ENCODE measurements at regions not wholly inside any gene's neighbourhood (a gene's known extent, or its start where the extent isn't known, plus 50 kb on each side); places are given as distances from the start of the nearest gene placed in this dataset.
"Not testable (repeated sequence)": the region's sequence is repeated elsewhere in the genome, so short reads cannot be mapped to it uniquely, and the experiment has no call there.

GRCh38 chr22:11017108-11017507 is 4510.9 kb upstream of the OR11H1 start:
- 71% methylated on average over 6 of the region's 8 CpGs for WGBS
- not testable (repeated sequence) for H3K27ac ChIP-seq (ENCODE audit: low read depth in 1 of 2, low read length in 1 of 2); H3K4me1 ChIP-seq (ENCODE audit: control insufficient read depth in 2 of 2, insufficient read depth in 2 of 2, low read length in 2 of 2)

GRCh38 chr22:11020522-11020921 is 4507.5 kb upstream of the OR11H1 start:
- whole genome bisulfite sequencing = 64% methylated on average over 7 of the region's 8 CpGs
- not testable (repeated sequence) for H3K9me3 ChIP-seq (ENCODE audit: control insufficient read depth in 2 of 2, insufficient read depth in 1 of 2, low read length in 1 of 2); H3K4me3 ChIP-seq (ENCODE audit: low read length in 2 of 2); H3K27me3 ChIP-seq (ENCODE audit: control insufficient read depth in 2 of 2, insufficient read depth in 1 of 2, low read length in 1 of 2); H3K36me3 ChIP-seq (ENCODE audit: control insufficient read depth in 2 of 2, insufficient read depth in 2 of 2, low read length in 1 of 2); H3K27ac ChIP-seq (ENCODE audit: low read depth in 1 of 2, low read length in 1 of 2); H3K4me1 ChIP-seq (ENCODE audit: control insufficient read depth in 2 of 2, insufficient read depth in 2 of 2, low read length in 2 of 2); DNase-seq (ENCODE audit: low read depth in 6 of 9, low spot score in 9 of 9)

More at GRCh38 chr22:11017108-11017507, 4510.9 kb upstream of the OR11H1 start:
- H3K36me3 ChIP-seq (ENCODE audit: control insufficient read depth in 2 of 2, insufficient read depth in 2 of 2, low read length in 1 of 2); H3K27me3 ChIP-seq (ENCODE audit: control insufficient read depth in 2 of 2, insufficient read depth in 1 of 2, low read length in 1 of 2); H3K4me3 ChIP-seq (ENCODE audit: low read length in 2 of 2); DNase-seq (ENCODE audit: low read depth in 6 of 9, low spot score in 9 of 9); H3K9me3 ChIP-seq (ENCODE audit: control insufficient read depth in 2 of 2, insufficient read depth in 1 of 2, low read length in 1 of 2): not testable (repeated sequence)

- WGBS = 64% methylated on average over 3 of the region's 4 CpGs
- H3K9me3 ChIP-seq (ENCODE audit: control insufficient read depth in 2 of 2, insufficient read depth in 1 of 2, low read length in 1 of 2) = peaks cover 11 to 29% of the 10 kb centered on the region in 2 donors
- DNase-seq (ENCODE audit: low read depth in 6 of 9, low spot score in 9 of 9) = not testable (repeated sequence)
These were observed 4501.5 kb upstream of the OR11H1 start for GRCh38 chr22:11026541-11026940.

DNA sequence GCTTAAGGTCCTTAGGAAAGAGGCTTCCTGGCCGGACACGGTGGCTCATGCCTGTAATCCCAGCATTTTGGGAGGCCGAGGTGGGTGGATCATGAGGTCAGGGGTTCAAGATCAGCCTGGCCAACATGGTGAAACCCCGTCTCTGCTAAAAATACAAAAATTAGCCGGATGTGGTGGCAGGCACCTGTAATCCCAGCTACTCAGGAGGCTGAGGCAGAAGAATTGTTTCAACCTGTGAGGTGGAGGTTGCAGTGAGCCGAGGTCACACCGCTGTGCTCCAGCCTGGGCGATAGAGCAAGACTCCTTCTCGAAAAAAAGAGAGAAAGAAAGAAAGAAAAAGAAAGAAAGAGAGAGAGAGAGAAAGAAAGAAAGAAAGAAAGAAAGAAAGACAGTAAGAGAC is 4500.9 kb upstream of the OR11H1 start:
- not testable (repeated sequence) for H3K36me3 ChIP-seq (ENCODE audit: control insufficient read depth in 2 of 2, insufficient read depth in 2 of 2, low read length in 1 of 2); H3K4me3 ChIP-seq (ENCODE audit: low read length in 2 of 2); DNase-seq (ENCODE audit: low read depth in 6 of 9, low spot score in 9 of 9); H3K27ac ChIP-seq (ENCODE audit: low read depth in 1 of 2, low read length in 1 of 2); H3K27me3 ChIP-seq (ENCODE audit: control insufficient read depth in 2 of 2, insufficient read depth in 1 of 2, low read length in 1 of 2); H3K4me1 ChIP-seq (ENCODE audit: control insufficient read depth in 2 of 2, insufficient read depth in 2 of 2, low read length in 2 of 2)
- 82% methylated on average over 9 of the region's 9 CpGs for WGBS
- peaks cover 12 to 34% of the 10 kb centered on the region in 2 donors for H3K9me3 ChIP-seq (ENCODE audit: control insufficient read depth in 2 of 2, insufficient read depth in 1 of 2, low read length in 1 of 2)

More at GRCh38 chr22:11026541-11026940, 4501.5 kb upstream of the OR11H1 start:
- H3K27me3 ChIP-seq (ENCODE audit: control insufficient read depth in 2 of 2, insufficient read depth in 1 of 2, low read length in 1 of 2); H3K27ac ChIP-seq (ENCODE audit: low read depth in 1 of 2, low read length in 1 of 2); H3K4me1 ChIP-seq (ENCODE audit: control insufficient read depth in 2 of 2, insufficient read depth in 2 of 2, low read length in 2 of 2); H3K36me3 ChIP-seq (ENCODE audit: control insufficient read depth in 2 of 2, insufficient read depth in 2 of 2, low read length in 1 of 2); H3K4me3 ChIP-seq (ENCODE audit: low read length in 2 of 2): not testable (repeated sequence)

GRCh38 chr22:11027532-11027931 is 4500.5 kb upstream of the OR11H1 start:
- not testable (repeated sequence) for H3K27me3 ChIP-seq (ENCODE audit: control insufficient read depth in 2 of 2, insufficient read depth in 1 of 2, low read length in 1 of 2); DNase-seq (ENCODE audit: low read depth in 6 of 9, low spot score in 9 of 9); H3K4me3 ChIP-seq (ENCODE audit: low read length in 2 of 2); H3K36me3 ChIP-seq (ENCODE audit: control insufficient read depth in 2 of 2, insufficient read depth in 2 of 2, low read length in 1 of 2); H3K27ac ChIP-seq (ENCODE audit: low read depth in 1 of 2, low read length in 1 of 2); H3K4me1 ChIP-seq (ENCODE audit: control insufficient read depth in 2 of 2, insufficient read depth in 2 of 2, low read length in 2 of 2)
- WGBS = 61% methylated on average over 1 of the region's 1 CpG
- H3K9me3 ChIP-seq (ENCODE audit: control insufficient read depth in 2 of 2, insufficient read depth in 1 of 2, low read length in 1 of 2) = peaks cover 14 to 39% of the 10 kb centered on the region in 2 donors

- DNase-seq (ENCODE audit: low read depth in 6 of 9, low spot score in 9 of 9); H3K36me3 ChIP-seq (ENCODE audit: control insufficient read depth in 2 of 2, insufficient read depth in 2 of 2, low read length in 1 of 2); H3K4me1 ChIP-seq (ENCODE audit: control insufficient read depth in 2 of 2, insufficient read depth in 2 of 2, low read length in 2 of 2); H3K27ac ChIP-seq (ENCODE audit: low read depth in 1 of 2, low read length in 1 of 2); H3K4me3 ChIP-seq (ENCODE audit: low read length in 2 of 2); H3K27me3 ChIP-seq (ENCODE audit: control insufficient read depth in 2 of 2, insufficient read depth in 1 of 2, low read length in 1 of 2): not testable (repeated sequence)
- 32% methylated on average over 1 of the region's 1 CpG for WGBS
- H3K9me3 ChIP-seq (ENCODE audit: control insufficient read depth in 2 of 2, insufficient read depth in 1 of 2, low read length in 1 of 2) = peaks cover 14 to 45% of the 10 kb centered on the region in 2 donors
These were observed 4499.8 kb upstream of the OR11H1 start for GRCh38 chr22:11028180-11028579.

GRCh38 chr22:11029534-11029933 is 4498.5 kb upstream of the OR11H1 start:
- DNase-seq (ENCODE audit: low read depth in 6 of 9, low spot score in 9 of 9); H3K4me1 ChIP-seq (ENCODE audit: control insufficient read depth in 2 of 2, insufficient read depth in 2 of 2, low read length in 2 of 2); H3K36me3 ChIP-seq (ENCODE audit: control insufficient read depth in 2 of 2, insufficient read depth in 2 of 2, low read length in 1 of 2); H3K27me3 ChIP-seq (ENCODE audit: control insufficient read depth in 2 of 2, insufficient read depth in 1 of 2, low read length in 1 of 2); H3K4me3 ChIP-seq (ENCODE audit: low read length in 2 of 2); H3K27ac ChIP-seq (ENCODE audit: low read depth in 1 of 2, low read length in 1 of 2): not testable (repeated sequence)
- 71% methylated on average over 8 of the region's 8 CpGs for WGBS
- peaks cover 16 to 58% of the 10 kb centered on the region in 2 donors for H3K9me3 ChIP-seq (ENCODE audit: control insufficient read depth in 2 of 2, insufficient read depth in 1 of 2, low read length in 1 of 2)

GRCh38 chr22:11029967-11030366 is 4498.0 kb upstream of the OR11H1 start:
- peaks cover 16 to 60% of the 10 kb centered on the region in 2 donors for H3K9me3 ChIP-seq (ENCODE audit: control insufficient read depth in 2 of 2, insufficient read depth in 1 of 2, low read length in 1 of 2)
- not testable (repeated sequence) for DNase-seq (ENCODE audit: low read depth in 6 of 9, low spot score in 9 of 9); H3K27me3 ChIP-seq (ENCODE audit: control insufficient read depth in 2 of 2, insufficient read depth in 1 of 2, low read length in 1 of 2); H3K27ac ChIP-seq (ENCODE audit: low read depth in 1 of 2, low read length in 1 of 2); H3K36me3 ChIP-seq (ENCODE audit: control insufficient read depth in 2 of 2, insufficient read depth in 2 of 2, low read length in 1 of 2); H3K4me1 ChIP-seq (ENCODE audit: control insufficient read depth in 2 of 2, insufficient read depth in 2 of 2, low read length in 2 of 2); H3K4me3 ChIP-seq (ENCODE audit: low read length in 2 of 2)
- WGBS = 68% methylated on average over 6 of the region's 6 CpGs

DNA sequence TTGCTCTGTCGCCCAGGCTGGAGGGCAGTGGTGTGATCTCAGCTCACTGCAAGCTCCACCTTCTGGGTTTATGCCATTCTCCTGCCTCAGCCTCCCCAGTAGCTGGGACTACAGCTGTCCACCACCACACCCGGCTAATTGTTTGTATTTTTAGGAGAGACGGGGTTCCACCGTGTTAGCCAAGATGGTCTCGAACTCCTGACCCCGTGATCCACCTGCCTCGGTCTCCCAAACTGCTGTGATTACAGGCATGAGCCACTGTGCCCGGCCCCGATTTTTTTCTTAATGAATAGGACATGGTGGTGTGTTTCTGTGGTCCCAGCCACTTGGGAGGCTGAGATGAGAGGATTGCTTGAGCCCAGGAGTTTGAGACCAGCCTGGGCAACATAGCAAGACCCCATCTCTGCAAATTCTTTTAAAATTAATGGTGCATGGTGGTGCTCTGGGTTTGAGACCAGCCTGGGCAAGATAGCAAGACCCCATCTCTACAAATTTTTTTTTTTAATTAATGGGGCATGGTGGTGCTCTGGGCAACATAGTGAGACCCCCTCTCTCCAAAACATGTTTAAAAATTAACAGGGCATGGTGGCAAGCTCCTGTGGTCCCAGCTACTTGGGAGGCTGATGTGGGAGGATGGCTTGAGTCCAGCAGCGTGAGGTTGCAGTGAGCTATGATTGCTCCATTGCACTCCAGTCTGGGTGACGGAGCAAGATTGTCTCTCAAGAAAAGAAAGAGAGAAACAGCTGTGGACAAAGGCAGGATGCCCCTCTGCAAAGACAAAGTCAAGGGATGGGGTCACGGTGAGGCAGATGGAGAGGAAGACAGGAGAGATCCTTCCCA is 4497.2 kb upstream of the OR11H1 start:
- DNase-seq (ENCODE audit: low read depth in 6 of 9, low spot score in 9 of 9); H3K27ac ChIP-seq (ENCODE audit: low read depth in 1 of 2, low read length in 1 of 2); H3K27me3 ChIP-seq (ENCODE audit: control insufficient read depth in 2 of 2, insufficient read depth in 1 of 2, low read length in 1 of 2); H3K4me3 ChIP-seq (ENCODE audit: low read length in 2 of 2); H3K36me3 ChIP-seq (ENCODE audit: control insufficient read depth in 2 of 2, insufficient read depth in 2 of 2, low read length in 1 of 2); H3K4me1 ChIP-seq (ENCODE audit: control insufficient read depth in 2 of 2, insufficient read depth in 2 of 2, low read length in 2 of 2): not testable (repeated sequence)
- 80% methylated on average over 12 of the region's 12 CpGs for WGBS
- H3K9me3 ChIP-seq (ENCODE audit: control insufficient read depth in 2 of 2, insufficient read depth in 1 of 2, low read length in 1 of 2) = peaks cover 17 to 64% of the 10 kb centered on the region in 2 donors
